Prostate gland (tissue), 2 donors: ENCODE measurements at regions not wholly inside any gene's neighbourhood (a gene's known extent, or its start where the extent isn't known, plus 50 kb on each side); places are given as distances from the start of the nearest gene placed in this dataset.

Experiments
- DNase-seq: peaks from one replicate; pipeline ENCODE4 v3.0.0-alpha.2; 2019; ENCODE audit warnings: low spot score
- H3K27ac ChIP-seq, 2 donors: fragments of 200-600 bp; sonication (generic); 2 replicates each; pipeline ENCODE4 v1.5.1; 2017 to 2019
- H3K27me3 ChIP-seq: fragments of 200-600 bp; sonication (generic); replicated peaks from 2 replicates; pipeline ENCODE4 v1.5.1; 2019; ENCODE audit not compliant: insufficient read depth
- H3K36me3 ChIP-seq, 2 donors: fragments of 200-600 bp; sonication (generic); 1 replicate in 1 of 2; 2 replicates in 1 of 2; pipeline versions ENCODE4 v1.5.1 to v1.8.1; 2017 to 2019
- H3K4me1 ChIP-seq: fragments of 200-600 bp; sonication (generic); replicated peaks from 2 replicates; pipeline ENCODE4 v1.5.1; 2019
- H3K4me3 ChIP-seq, 2 donors: fragments of 200-600 bp; sonication (generic); 2 replicates each; pipeline ENCODE4 v1.5.1; 2017 to 2019
- H3K9me3 ChIP-seq: fragments of 200-600 bp; sonication (generic); 2 replicates; pipeline ENCODE4 v1.5.1; 2017
- POLR2A ChIP-seq: fragments of 450-650 bp; IDR thresholded peaks from one replicate; pipeline ENCODE4 v1.6.1; 2016; ENCODE audit warnings: antibody characterized with exemption, mild to moderate bottlenecking
- POLR2AphosphoS5 ChIP-seq: sonication (generic); formaldehyde crosslinking; IDR thresholded peaks from one replicate; pipeline ENCODE4 v1.6.1; 2017; ENCODE audit warnings: antibody characterized with exemption
- WGBS: methylation state at CpG from one replicate; pipeline ENCODE4 v1.1.5; 2018; 5-methylcytosine and 5-hydroxymethylcytosine counted together
- intact Hi-C: fragments of 100-400 bp; cut with DNase I; formaldehyde crosslinking; loops from one replicate; pipeline ENCODE4 v1.14.2; 2022
- TF ChIP-seq, protein P1 (sequence below), 4 experiments: fragments of 200-600 bp in 2 of 4; fragments of 450-650 bp in 2 of 4; sonication (generic) in 2 of 4; IDR thresholded peaks; 1 replicate in 3 of 4; 2 replicates in 1 of 4; pipeline ENCODE4 v1.5.1; 2016 to 2019; ENCODE audit warnings: antibody characterized with exemption in 4 of 4, mild to moderate bottlenecking in 2 of 4, moderate library complexity in 2 of 4

DNA sequence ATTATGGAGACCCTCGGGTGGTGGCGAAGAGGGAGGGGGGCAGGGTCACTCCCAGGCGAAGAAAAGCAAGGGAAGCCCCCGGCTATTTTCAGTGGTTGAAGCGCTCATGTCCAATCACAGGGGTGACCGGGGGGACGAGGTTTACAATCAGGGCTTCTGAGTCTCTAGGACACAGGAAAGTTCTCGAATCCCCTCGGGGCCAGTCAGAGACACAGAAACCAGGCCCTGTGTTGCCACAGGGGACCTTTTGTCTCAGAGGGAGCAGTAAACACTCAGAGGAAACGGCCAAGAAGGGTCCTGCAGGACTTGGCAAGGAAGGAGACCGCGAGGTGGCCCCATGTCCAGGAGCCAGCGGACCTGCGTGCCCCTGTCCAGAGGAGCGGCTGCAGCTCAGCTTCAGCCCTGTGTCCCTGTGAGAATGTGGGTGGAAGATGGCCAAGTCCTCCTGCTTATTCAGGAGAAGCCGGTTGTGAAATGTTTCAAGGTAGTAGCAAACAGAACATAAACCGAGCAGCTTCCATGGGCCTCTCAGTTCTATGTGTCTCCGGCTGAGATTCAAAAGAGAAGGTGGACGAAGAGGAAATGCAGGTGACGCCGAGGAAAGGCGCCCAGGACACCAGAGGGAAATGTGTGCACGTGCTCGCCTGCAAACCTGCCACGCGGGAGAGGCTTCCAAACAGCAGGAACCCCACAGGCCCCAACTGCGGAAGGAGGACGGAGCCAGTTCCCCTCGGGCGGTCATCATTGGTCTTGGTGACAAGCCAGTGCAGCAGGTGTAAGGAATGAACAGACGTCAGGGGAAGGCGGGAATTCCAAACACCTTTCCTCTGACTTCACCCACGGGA, 357.6 kb downstream of the BRD1 start:
- intact Hi-C loops: no loop called here
- peaks cover 18% of the 10 kb centered on the region for H3K27me3 ChIP-seq
- no peak overlapping the region for H3K4me3 ChIP-seq
- no peak overlapping the region for H3K27ac ChIP-seq
- WGBS: 71% methylated on average over 33 of the region's 33 CpGs
- no peaks in the 10 kb centered on the region for H3K4me1 ChIP-seq
- no peaks in the 10 kb centered on the region for H3K9me3 ChIP-seq
- H3K36me3 ChIP-seq: no peaks in the 10 kb centered on the region
- TF ChIP-seq, protein P1, sequence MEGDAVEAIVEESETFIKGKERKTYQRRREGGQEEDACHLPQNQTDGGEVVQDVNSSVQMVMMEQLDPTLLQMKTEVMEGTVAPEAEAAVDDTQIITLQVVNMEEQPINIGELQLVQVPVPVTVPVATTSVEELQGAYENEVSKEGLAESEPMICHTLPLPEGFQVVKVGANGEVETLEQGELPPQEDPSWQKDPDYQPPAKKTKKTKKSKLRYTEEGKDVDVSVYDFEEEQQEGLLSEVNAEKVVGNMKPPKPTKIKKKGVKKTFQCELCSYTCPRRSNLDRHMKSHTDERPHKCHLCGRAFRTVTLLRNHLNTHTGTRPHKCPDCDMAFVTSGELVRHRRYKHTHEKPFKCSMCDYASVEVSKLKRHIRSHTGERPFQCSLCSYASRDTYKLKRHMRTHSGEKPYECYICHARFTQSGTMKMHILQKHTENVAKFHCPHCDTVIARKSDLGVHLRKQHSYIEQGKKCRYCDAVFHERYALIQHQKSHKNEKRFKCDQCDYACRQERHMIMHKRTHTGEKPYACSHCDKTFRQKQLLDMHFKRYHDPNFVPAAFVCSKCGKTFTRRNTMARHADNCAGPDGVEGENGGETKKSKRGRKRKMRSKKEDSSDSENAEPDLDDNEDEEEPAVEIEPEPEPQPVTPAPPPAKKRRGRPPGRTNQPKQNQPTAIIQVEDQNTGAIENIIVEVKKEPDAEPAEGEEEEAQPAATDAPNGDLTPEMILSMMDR (IDR thresholded peaks at IDR 0.05): no peak
- TF ChIP-seq POLR2A: no peak
- no peak for TF ChIP-seq POLR2AphosphoS5
- DNase-seq: no peak

DNA sequence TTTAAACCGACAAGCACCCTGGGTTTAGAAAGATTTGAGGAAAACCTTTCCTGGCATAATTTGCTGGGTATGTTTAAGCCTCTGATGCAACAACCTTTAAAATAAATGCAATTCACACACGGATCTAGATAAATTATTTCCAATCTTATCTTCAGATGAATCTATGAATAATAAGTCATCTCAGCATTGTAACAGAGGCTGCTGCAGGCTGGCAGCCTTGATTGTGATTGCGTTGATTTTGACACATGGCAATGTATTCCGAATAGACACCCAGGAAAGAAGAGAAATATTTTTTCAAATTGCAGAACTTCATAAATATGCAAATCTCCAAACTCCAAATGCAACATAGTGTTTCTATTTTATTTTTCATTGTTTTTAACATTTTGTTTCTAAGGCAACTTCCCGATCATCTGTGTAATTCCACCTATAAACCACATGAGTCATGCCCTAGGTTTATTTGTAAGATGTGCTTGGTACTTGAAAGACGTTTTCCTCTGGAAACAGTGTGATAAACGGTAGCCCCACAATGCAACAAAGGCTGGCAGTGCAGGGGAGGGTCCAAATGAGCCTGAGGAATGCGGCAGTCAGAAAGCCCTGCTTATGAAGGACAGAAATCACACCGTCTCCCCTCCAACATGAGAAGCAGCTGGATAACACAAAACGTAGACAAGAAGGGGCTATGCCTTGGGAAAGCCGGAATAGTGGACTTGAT, 359.0 kb downstream of the BRD1 start:
- no peak for DNase-seq
- H3K27ac ChIP-seq: no peak overlapping the region
- H3K4me3 ChIP-seq: no peak overlapping the region
- 40% methylated on average over 11 of the region's 11 CpGs for WGBS
- H3K9me3 ChIP-seq: no peaks in the 10 kb centered on the region
- no peaks in the 10 kb centered on the region for H3K36me3 ChIP-seq
- TF ChIP-seq, protein P1 (IDR thresholded peaks at IDR 0.05): no peak
- TF ChIP-seq POLR2A (no peak), POLR2AphosphoS5 (no peak)
- intact Hi-C loops: no loop called here
- H3K4me1 ChIP-seq: no peaks in the 10 kb centered on the region
- H3K27me3 ChIP-seq: peaks cover 22% of the 10 kb centered on the region

DNA sequence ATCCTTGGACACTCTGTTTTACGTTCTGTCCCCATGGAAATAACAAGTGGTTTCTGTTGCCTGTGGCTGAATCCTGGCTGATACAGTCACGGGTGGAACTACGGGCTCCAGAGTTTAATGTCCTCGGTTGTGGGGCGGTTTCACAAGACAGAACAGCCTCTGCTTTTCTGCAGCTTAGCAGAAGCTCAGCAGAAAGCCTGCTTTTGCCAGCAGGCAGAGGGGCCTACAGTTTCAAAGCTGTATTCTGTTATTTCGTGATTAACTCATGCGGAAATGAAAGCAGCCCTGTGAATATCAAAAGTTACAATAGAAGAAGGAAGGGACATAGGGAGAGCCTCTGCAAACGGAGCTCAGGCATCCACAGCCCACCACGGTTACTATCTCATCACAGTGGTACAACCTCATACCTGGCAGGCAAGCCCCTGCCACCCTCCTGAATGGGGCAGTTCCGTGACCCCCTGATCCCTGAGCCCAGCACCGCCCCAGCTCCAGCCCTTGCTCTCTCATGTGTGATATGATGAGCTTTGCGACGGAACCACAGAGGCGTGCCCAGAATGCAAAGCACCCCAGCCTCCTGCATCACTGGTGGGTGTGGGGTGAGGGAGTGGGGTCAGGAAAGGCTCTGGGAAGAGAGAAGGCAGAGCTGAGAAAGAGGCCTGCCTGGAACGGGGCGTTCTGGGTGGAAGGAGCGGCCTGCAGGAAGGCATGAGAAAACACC, 360.6 kb downstream of the BRD1 start:
- peaks cover 22% of the 10 kb centered on the region for H3K27me3 ChIP-seq
- H3K4me3 ChIP-seq: no peak overlapping the region
- no peak for DNase-seq
- H3K4me1 ChIP-seq: no peaks in the 10 kb centered on the region
- H3K9me3 ChIP-seq: no peaks in the 10 kb centered on the region
- 77% methylated on average over 17 of the region's 17 CpGs for WGBS
- no peaks in the 10 kb centered on the region for H3K36me3 ChIP-seq
- TF ChIP-seq POLR2AphosphoS5 (no peak), POLR2A (no peak)
- TF ChIP-seq, protein P1 (IDR thresholded peaks at IDR 0.05): no peak
- intact Hi-C loops: no loop called here
- H3K27ac ChIP-seq: no peak overlapping the region

DNA sequence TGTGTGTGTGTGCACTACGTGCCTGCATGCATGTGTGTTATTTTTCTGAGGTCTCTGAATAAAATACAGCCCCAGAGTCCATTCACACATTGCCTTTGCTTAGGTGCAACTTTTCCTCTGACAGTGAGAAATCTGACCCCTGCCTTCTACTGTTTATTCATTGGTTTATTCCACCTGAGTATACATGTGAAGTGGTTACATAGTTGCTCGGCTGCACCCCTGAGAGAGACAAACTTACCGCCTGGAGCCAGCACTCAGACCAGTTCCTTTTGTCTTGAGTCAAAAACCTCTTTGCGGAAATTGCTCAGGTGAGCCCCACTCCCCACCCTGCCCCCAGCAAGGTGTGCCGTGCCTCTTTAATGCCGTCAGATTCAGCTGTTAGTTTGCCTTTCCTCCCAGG, 363.6 kb downstream of the BRD1 start:
- Histone ChIP-seq H3K27me3 (peaks cover 18% of the 10 kb centered on the region), H3K36me3 (no peaks in the 10 kb centered on the region), H3K4me3 (no peak overlapping the region), H3K9me3 (no peaks in the 10 kb centered on the region), H3K4me1 (no peaks in the 10 kb centered on the region), H3K27ac (no peak overlapping the region)
- 36% methylated on average over 6 of the region's 6 CpGs for WGBS
- DNase-seq: no peak
- intact Hi-C loops: no loop called here
- TF ChIP-seq, protein P1 (IDR thresholded peaks at IDR 0.05): no peak
- TF ChIP-seq POLR2A: no peak
- no peak for TF ChIP-seq POLR2AphosphoS5
